NB4 (cell line): ENCODE measurements at regions not wholly inside any gene's neighbourhood (a gene's known extent, or its start where the extent isn't known, plus 50 kb on each side); places are given as distances from the start of the nearest gene placed in this dataset.

Experiments used
- DNase-seq: peaks from one replicate; pipeline ENCODE4 v3.0.0; 2010; ENCODE audit warnings: low read depth
- H3K4me3 ChIP-seq: one replicate; pipeline ENCODE4 v1.5.1; 2011; ENCODE audit warnings: mild to moderate bottlenecking, low read depth, low read length, moderate library complexity
- CTCF ChIP-seq: IDR thresholded peaks from one replicate; pipeline ENCODE4 v1.5.1; 2012; ENCODE audit warnings: low read depth, low read length
- MAX ChIP-seq: IDR thresholded peaks from 2 replicates; pipeline ENCODE4 v1.6.1; 2011; ENCODE audit warnings: low read depth, low read length
- MYC ChIP-seq: IDR thresholded peaks from 2 replicates; pipeline ENCODE4 v1.6.1; 2011; ENCODE audit warnings: low read depth, low read length
- POLR2A ChIP-seq: IDR thresholded peaks from 2 replicates; pipeline ENCODE4 v1.6.1; 2011; ENCODE audit warnings: mild to moderate bottlenecking; ENCODE audit not compliant: insufficient read length; ENCODE audit errors: extremely low read depth

GRCh38 chr4:1534876-1535526 is 128.8 kb upstream of the NKX1-1 start:
- no peak overlapping the region for H3K4me3 ChIP-seq
- no peak for TF ChIP-seq MAX
- TF ChIP-seq MYC, result no peak
- TF ChIP-seq CTCF, result no peak
- no peak for TF ChIP-seq POLR2A
- no peak for DNase-seq

GRCh38 chr4:1534095-1534872 is 128.0 kb upstream of the NKX1-1 start:
- TF ChIP-seq CTCF (no peak), MAX (no peak), MYC (no peak), POLR2A (no peak)
- H3K4me3 ChIP-seq, result no peak overlapping the region
- DNase-seq, result no peak

- DNase-seq, result no peak
- H3K4me3 ChIP-seq, result no peak overlapping the region
Observed at GRCh38 chr4:1533501-1534064, 127.3 kb upstream of the NKX1-1 start.

GRCh38 chr4:1532549-1533395 is 126.5 kb upstream of the NKX1-1 start:
- no peak for TF ChIP-seq MYC
- TF ChIP-seq POLR2A, result no peak
- TF ChIP-seq CTCF, result no peak
- no peak for TF ChIP-seq MAX

More at GRCh38 chr4:1533501-1534064, 127.3 kb upstream of the NKX1-1 start:
- TF ChIP-seq MYC, result no peak
- no peak for TF ChIP-seq CTCF
- TF ChIP-seq POLR2A, result no peak
- TF ChIP-seq MAX, result no peak

GRCh38 chr4:1531683-1532548 is 125.7 kb upstream of the NKX1-1 start:
- no peak for TF ChIP-seq POLR2A
- TF ChIP-seq MAX, result no peak
- TF ChIP-seq MYC, result no peak
- TF ChIP-seq CTCF, result no peak
- no peak for DNase-seq
- no peak overlapping the region for H3K4me3 ChIP-seq

More at GRCh38 chr4:1532549-1533395, 126.5 kb upstream of the NKX1-1 start:
- H3K4me3 ChIP-seq, result no peak overlapping the region
- no peak for DNase-seq
